ENCODE measurements at regions not wholly inside any gene's neighbourhood (a gene's known extent, or its start where the extent isn't known, plus 50 kb on each side); places are given as distances from the start of the nearest gene placed in this dataset.

DNA sequence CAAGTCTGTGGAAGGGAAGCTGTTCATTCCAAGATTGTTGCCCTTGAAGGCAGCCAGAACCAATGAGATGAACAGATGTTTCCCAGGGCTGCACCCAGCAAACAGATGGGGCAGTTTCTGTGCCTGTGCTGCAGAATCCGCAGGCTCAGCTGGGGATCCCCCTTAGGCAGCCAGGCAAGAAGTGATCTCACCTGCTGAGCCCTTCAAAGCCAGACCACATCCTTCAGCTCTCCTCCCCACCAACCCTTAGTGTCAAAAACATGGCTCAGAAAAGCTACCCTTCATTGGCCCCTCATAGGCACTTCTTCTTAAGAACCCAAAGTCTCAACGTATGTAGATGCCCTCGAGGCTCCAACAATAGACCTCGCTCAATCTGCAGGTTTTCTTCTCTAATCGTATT is 626.7 kb downstream of the CCDC171 start:
- TF ChIP-seq, protein P1, sequence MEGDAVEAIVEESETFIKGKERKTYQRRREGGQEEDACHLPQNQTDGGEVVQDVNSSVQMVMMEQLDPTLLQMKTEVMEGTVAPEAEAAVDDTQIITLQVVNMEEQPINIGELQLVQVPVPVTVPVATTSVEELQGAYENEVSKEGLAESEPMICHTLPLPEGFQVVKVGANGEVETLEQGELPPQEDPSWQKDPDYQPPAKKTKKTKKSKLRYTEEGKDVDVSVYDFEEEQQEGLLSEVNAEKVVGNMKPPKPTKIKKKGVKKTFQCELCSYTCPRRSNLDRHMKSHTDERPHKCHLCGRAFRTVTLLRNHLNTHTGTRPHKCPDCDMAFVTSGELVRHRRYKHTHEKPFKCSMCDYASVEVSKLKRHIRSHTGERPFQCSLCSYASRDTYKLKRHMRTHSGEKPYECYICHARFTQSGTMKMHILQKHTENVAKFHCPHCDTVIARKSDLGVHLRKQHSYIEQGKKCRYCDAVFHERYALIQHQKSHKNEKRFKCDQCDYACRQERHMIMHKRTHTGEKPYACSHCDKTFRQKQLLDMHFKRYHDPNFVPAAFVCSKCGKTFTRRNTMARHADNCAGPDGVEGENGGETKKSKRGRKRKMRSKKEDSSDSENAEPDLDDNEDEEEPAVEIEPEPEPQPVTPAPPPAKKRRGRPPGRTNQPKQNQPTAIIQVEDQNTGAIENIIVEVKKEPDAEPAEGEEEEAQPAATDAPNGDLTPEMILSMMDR (IDR thresholded peaks at IDR 0.05): no peak
- no peak for TF ChIP-seq ZFX (IDR thresholded peaks at IDR 0.05; ENCODE audit: borderline replicate concordance)

All from 22Rv1 (cell line).